ENCODE measurements at regions not wholly inside any gene's neighbourhood (a gene's known extent, or its start where the extent isn't known, plus 50 kb on each side); places are given as distances from the start of the nearest gene placed in this dataset.

- Histone ChIP-seq H3K27me3 (no peaks in the 10 kb centered on the region), H3K27ac (no peak overlapping the region), H3K36me3 (replicated peaks in 1 of 2) (no peaks in the 10 kb centered on the region), H3K9me3 (replicated peaks in 1 of 3) (no peaks in the 10 kb centered on the region), H3K4me1 (replicated peaks in 1 of 2) (no peaks in the 10 kb centered on the region), H3K4me3 (no peak overlapping the region)
- no peak for DNase-seq
- TF ChIP-seq POLR2A (IDR thresholded peaks at IDR 0.05) = no peak
- TF ChIP-seq CTCF (IDR thresholded peaks at IDR 0.05) = no peak
- 93 to 100% (median 94%) methylated on average over 3 of the region's 3 CpGs for WGBS, 4 donors
- intact Hi-C loops (cut with DNase I) = no loop called here
Measured at GRCh38 chr6:139436957-139437348, 62.5 kb upstream of the CITED2 start.

GRCh38 chr6:139436200-139436956 lies 61.9 kb upstream of the CITED2 start:
- Histone ChIP-seq H3K36me3 (replicated peaks in 1 of 2) (no peaks in the 10 kb centered on the region), H3K4me3 (no peak overlapping the region), H3K9me3 (replicated peaks in 1 of 3) (no peaks in the 10 kb centered on the region), H3K4me1 (replicated peaks in 1 of 2) (no peaks in the 10 kb centered on the region), H3K27me3 (no peaks in the 10 kb centered on the region), H3K27ac (no peak overlapping the region)
- WGBS, 4 donors = 83 to 87% (median 85%) methylated on average over 7 of the region's 7 CpGs
- no peak for DNase-seq
- no peak for TF ChIP-seq POLR2A (IDR thresholded peaks at IDR 0.05)
- no peak for TF ChIP-seq CTCF (IDR thresholded peaks at IDR 0.05)
- intact Hi-C loops (cut with DNase I) = no loop called here

GRCh38 chr6:139433631-139434419 lies 59.4 kb upstream of the CITED2 start:
- 68 to 80% (median 73%) methylated on average over 2 of the region's 2 CpGs for WGBS, 4 donors
- Histone ChIP-seq H3K4me1 (replicated peaks in 1 of 2) (no peaks in the 10 kb centered on the region), H3K36me3 (replicated peaks in 1 of 2) (no peaks in the 10 kb centered on the region), H3K27me3 (no peaks in the 10 kb centered on the region), H3K27ac (no peak overlapping the region), H3K4me3 (no peak overlapping the region), H3K9me3 (replicated peaks in 1 of 3) (no peaks in the 10 kb centered on the region)
- TF ChIP-seq POLR2A (IDR thresholded peaks at IDR 0.05) = no peak
- intact Hi-C loops (cut with DNase I) = no loop called here
- no peak for DNase-seq

- Histone ChIP-seq H3K4me1 (replicated peaks in 1 of 2) (no peaks in the 10 kb centered on the region), H3K9me3 (replicated peaks in 1 of 3) (no peaks in the 10 kb centered on the region), H3K36me3 (replicated peaks in 1 of 2) (no peaks in the 10 kb centered on the region), H3K27me3 (no peaks in the 10 kb centered on the region), H3K4me3 (no peak overlapping the region), H3K27ac (no peak overlapping the region)
- intact Hi-C loops (cut with DNase I) = no loop called here
- TF ChIP-seq CTCF (IDR thresholded peaks at IDR 0.05) (no peak), POLR2A (IDR thresholded peaks at IDR 0.05) (no peak)
- DNase-seq = no peak
Measured at GRCh38 chr6:139431602-139431956, 57.1 kb upstream of the CITED2 start.
